Fibroblast of lung (primary cell): ENCODE measurements at regions not wholly inside any gene's neighbourhood (a gene's known extent, or its start where the extent isn't known, plus 50 kb on each side); places are given as distances from the start of the nearest gene placed in this dataset.

ENCODE experiments used
- DNase-seq, 2 donors: peaks; one replicate each; pipeline versions ENCODE4 v3.0.0 to v3.0.0-alpha.2; 2010; ENCODE audit warnings: low read depth in 2 of 2
- H2AFZ ChIP-seq: 2 replicates; pipeline ENCODE4 v1.5.1; 2012; ENCODE audit warnings: low read length, control low read depth, inconsistent platforms
- H3K27ac ChIP-seq: 2 replicates; pipeline ENCODE4 v1.5.1; 2011; ENCODE audit warnings: low read length, control low read depth; ENCODE audit not compliant: insufficient read depth
- H3K27me3 ChIP-seq: 2 replicates; pipeline ENCODE4 v1.5.1; 2011; ENCODE audit warnings: mild to moderate bottlenecking, low read length; ENCODE audit not compliant: control insufficient read depth, insufficient read depth
- H3K36me3 ChIP-seq: 2 replicates; pipeline ENCODE4 v1.5.1; 2011; ENCODE audit warnings: low read length; ENCODE audit not compliant: control insufficient read depth, insufficient read depth
- H3K4me1 ChIP-seq: 2 replicates; pipeline ENCODE4 v1.5.1; 2011; ENCODE audit warnings: low read length; ENCODE audit not compliant: control insufficient read depth, insufficient read depth; ENCODE audit errors: extremely low read depth
- H3K4me2 ChIP-seq: 2 replicates; pipeline ENCODE4 v1.5.1; 2011; ENCODE audit warnings: low read length, control low read depth; ENCODE audit not compliant: insufficient read depth; ENCODE audit errors: extremely low read depth
- H3K4me3 ChIP-seq, 4 experiments: fragments of 200-600 bp in 1 of 4; sonication (generic) in 1 of 4; replicated peaks in 1 of 4; 2 replicates each; pipeline ENCODE4 v1.5.1; 2011 to 2016; ENCODE audit warnings: low read length in 4 of 4, low read depth in 3 of 4, mild to moderate bottlenecking in 3 of 4, control low read depth in 2 of 4, inconsistent platforms in 1 of 4, mixed read lengths in 1 of 4; ENCODE audit not compliant: insufficient read depth in 1 of 4; ENCODE audit errors: control extremely low read depth in 1 of 4
- H3K79me2 ChIP-seq: 2 replicates; pipeline ENCODE4 v1.5.1; 2012; ENCODE audit warnings: mild to moderate bottlenecking, low read length, inconsistent platforms; ENCODE audit not compliant: control insufficient read depth, insufficient read depth
- H3K9ac ChIP-seq: 2 replicates; pipeline ENCODE4 v1.5.1; 2011; ENCODE audit warnings: mild to moderate bottlenecking, low read length, control low read depth; ENCODE audit not compliant: insufficient read depth
- H3K9me3 ChIP-seq: 2 replicates; pipeline ENCODE4 v1.5.1; 2012; ENCODE audit warnings: low read depth, low read length; ENCODE audit not compliant: control insufficient read depth, insufficient read depth
- H4K20me1 ChIP-seq: 2 replicates; pipeline ENCODE4 v1.5.1; 2011; ENCODE audit warnings: low read length; ENCODE audit not compliant: control insufficient read depth, insufficient read depth; ENCODE audit errors: extremely low read depth
- EZH2 ChIP-seq: IDR thresholded peaks from 2 replicates; pipeline ENCODE4 v1.5.1; 2012; ENCODE audit warnings: low read length, control low read depth, mild to moderate bottlenecking; ENCODE audit errors: missing control alignments
- TF ChIP-seq, protein P1 (sequence below), 2 donors: IDR thresholded peaks in 1 of 2; conservative IDR thresholded peaks in 1 of 2; 1 replicate in 1 of 2; 2 replicates in 1 of 2; pipeline ENCODE4 v1.5.1; 2011 to 2012; ENCODE audit warnings: low read length in 2 of 2, control low read depth in 1 of 2, inconsistent platforms in 1 of 2, low read depth in 1 of 2, mild to moderate bottlenecking in 1 of 2

GRCh38 chr14:59075506-59075905 is 113.0 kb upstream of the DAAM1 start:
- Histone ChIP-seq H3K4me1 (no peaks in the 10 kb centered on the region), H3K36me3 (no peaks in the 10 kb centered on the region), H4K20me1 (no peaks in the 10 kb centered on the region), H3K27me3 (no peaks in the 10 kb centered on the region), H3K4me3 (no peak overlapping the region), H3K9ac (no peak overlapping the region), H3K9me3 (no peaks in the 10 kb centered on the region), H2AFZ (no peak overlapping the region), H3K27ac (no peak overlapping the region), H3K4me2 (no peak overlapping the region), H3K79me2 (no peaks in the 10 kb centered on the region)
- no peak for DNase-seq
- TF ChIP-seq EZH2: no peak
- TF ChIP-seq, protein P1, sequence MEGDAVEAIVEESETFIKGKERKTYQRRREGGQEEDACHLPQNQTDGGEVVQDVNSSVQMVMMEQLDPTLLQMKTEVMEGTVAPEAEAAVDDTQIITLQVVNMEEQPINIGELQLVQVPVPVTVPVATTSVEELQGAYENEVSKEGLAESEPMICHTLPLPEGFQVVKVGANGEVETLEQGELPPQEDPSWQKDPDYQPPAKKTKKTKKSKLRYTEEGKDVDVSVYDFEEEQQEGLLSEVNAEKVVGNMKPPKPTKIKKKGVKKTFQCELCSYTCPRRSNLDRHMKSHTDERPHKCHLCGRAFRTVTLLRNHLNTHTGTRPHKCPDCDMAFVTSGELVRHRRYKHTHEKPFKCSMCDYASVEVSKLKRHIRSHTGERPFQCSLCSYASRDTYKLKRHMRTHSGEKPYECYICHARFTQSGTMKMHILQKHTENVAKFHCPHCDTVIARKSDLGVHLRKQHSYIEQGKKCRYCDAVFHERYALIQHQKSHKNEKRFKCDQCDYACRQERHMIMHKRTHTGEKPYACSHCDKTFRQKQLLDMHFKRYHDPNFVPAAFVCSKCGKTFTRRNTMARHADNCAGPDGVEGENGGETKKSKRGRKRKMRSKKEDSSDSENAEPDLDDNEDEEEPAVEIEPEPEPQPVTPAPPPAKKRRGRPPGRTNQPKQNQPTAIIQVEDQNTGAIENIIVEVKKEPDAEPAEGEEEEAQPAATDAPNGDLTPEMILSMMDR (conservative IDR thresholded peaks at IDR 0.05 in 1 of 2, IDR thresholded peaks at IDR 0.05 in 1 of 2; ENCODE audit: low read depth in 1 of 2, low read length in 2 of 2): no peak

- peak in 1 of 2 donors; percentile 59 for DNase-seq
- Histone ChIP-seq H3K4me3 (peak overlapping the region in 1 of 4 experiments; percentile 45), H3K27ac (no peak overlapping the region), H3K9ac (no peak overlapping the region), H3K4me2 (no peak overlapping the region), H3K9me3 (no peaks in the 10 kb centered on the region), H3K36me3 (no peaks in the 10 kb centered on the region), H4K20me1 (no peaks in the 10 kb centered on the region), H3K27me3 (no peaks in the 10 kb centered on the region), H3K4me1 (no peaks in the 10 kb centered on the region), H3K79me2 (no peaks in the 10 kb centered on the region), H2AFZ (no peak overlapping the region)
- TF ChIP-seq EZH2: no peak
- TF ChIP-seq, protein P1 (conservative IDR thresholded peaks at IDR 0.05 in 1 of 2, IDR thresholded peaks at IDR 0.05 in 1 of 2; ENCODE audit: low read depth in 1 of 2, low read length in 2 of 2): no peak
Observed at GRCh38 chr14:59081720-59082119, 106.7 kb upstream of the DAAM1 start.

DNA sequence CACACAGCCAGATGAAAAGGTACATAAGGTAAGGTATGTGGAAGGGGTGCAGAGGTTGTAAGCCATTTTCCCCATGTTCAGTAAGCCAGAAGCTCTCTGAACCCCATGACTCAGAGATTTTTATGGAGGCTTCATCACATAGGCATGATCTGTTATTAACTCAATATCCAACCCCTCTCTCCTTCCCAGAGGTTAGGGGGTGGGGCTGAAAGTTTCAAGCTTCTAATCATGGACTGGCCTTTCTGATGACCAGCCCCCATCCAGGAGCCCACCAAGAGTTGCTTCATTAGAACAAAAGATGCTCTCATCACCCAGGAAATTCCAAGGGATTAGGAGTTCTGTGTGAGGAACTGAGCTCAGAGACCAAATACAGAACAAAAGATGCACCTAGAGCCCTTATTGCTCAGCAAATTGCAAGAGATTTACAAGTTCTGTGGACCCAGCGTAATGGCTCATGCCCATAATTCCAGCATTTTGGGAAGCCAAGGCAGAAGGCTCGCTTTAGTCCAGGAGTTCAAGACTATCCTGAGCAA is 103.2 kb upstream of the DAAM1 start:
- no peak overlapping the region for H3K27ac ChIP-seq
- H3K4me3 ChIP-seq: no peak overlapping the region
- no peaks in the 10 kb centered on the region for H3K79me2 ChIP-seq
- no peak for DNase-seq
- H3K9me3 ChIP-seq: no peaks in the 10 kb centered on the region
- TF ChIP-seq, protein P1 (conservative IDR thresholded peaks at IDR 0.05 in 1 of 2, IDR thresholded peaks at IDR 0.05 in 1 of 2; ENCODE audit: low read depth in 1 of 2, low read length in 2 of 2): no peak
- TF ChIP-seq EZH2: no peak
- H2AFZ ChIP-seq: no peak overlapping the region
- H3K36me3 ChIP-seq: no peaks in the 10 kb centered on the region
- H3K27me3 ChIP-seq: no peaks in the 10 kb centered on the region
- H4K20me1 ChIP-seq: no peaks in the 10 kb centered on the region
- H3K9ac ChIP-seq: no peak overlapping the region
- no peak overlapping the region for H3K4me2 ChIP-seq
- H3K4me1 ChIP-seq: no peaks in the 10 kb centered on the region
